ENCODE measurements at regions not wholly inside any gene's neighbourhood (a gene's known extent, or its start where the extent isn't known, plus 50 kb on each side); places are given as distances from the start of the nearest gene placed in this dataset.

DNA sequence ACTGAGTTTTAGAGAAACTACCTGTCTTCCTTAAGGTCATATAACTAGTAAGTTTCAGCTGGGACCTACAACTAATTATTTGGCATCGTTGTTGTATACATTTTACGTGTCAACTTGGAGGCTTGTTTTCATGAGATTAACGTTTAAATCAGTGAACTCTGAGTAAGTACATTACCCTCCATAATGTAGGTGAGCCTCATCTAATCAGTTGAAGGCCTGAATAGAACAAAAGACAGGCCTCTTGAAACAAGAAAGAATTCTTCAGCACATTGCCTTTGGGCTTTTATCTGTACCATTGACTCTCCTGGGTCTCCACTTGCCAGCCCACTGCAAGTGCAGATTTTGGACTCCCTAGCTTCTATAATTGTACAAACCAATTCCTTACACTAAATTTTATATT, 364.6 kb downstream of the ADGRL2 start:
- TF ChIP-seq, protein P1, sequence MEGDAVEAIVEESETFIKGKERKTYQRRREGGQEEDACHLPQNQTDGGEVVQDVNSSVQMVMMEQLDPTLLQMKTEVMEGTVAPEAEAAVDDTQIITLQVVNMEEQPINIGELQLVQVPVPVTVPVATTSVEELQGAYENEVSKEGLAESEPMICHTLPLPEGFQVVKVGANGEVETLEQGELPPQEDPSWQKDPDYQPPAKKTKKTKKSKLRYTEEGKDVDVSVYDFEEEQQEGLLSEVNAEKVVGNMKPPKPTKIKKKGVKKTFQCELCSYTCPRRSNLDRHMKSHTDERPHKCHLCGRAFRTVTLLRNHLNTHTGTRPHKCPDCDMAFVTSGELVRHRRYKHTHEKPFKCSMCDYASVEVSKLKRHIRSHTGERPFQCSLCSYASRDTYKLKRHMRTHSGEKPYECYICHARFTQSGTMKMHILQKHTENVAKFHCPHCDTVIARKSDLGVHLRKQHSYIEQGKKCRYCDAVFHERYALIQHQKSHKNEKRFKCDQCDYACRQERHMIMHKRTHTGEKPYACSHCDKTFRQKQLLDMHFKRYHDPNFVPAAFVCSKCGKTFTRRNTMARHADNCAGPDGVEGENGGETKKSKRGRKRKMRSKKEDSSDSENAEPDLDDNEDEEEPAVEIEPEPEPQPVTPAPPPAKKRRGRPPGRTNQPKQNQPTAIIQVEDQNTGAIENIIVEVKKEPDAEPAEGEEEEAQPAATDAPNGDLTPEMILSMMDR (IDR thresholded peaks at IDR 0.05): no peak
- TF ChIP-seq EZH2 (IDR thresholded peaks at IDR 0.05) (no peak), EZH2phosphoT487 (IDR thresholded peaks at IDR 0.05) (no peak)
